ENCODE measurements at regions not wholly inside any gene's neighbourhood (a gene's known extent, or its start where the extent isn't known, plus 50 kb on each side); places are given as distances from the start of the nearest gene placed in this dataset.

GRCh38 chr3:193087336-193087735, 153.7 kb upstream of the PLAAT1 start:
- Histone ChIP-seq H4K20me1 (replicated peaks in 1 of 2; ENCODE audit: control insufficient read depth in 1 of 2, insufficient read depth in 2 of 2, low read length in 2 of 2) (no peaks in the 10 kb centered on the region), H2AFZ (ENCODE audit: low read length) (no peak overlapping the region), H2AK5ac (ENCODE audit: low read depth, low read length) (no peak overlapping the region), H3K4me1 (replicated peaks in 1 of 4; ENCODE audit: control insufficient read depth in 3 of 4, insufficient read depth in 4 of 4, low read length in 3 of 4) (no peaks in the 10 kb centered on the region; a peak in 1 of 7 replicates), H3K18ac (ENCODE audit: extremely low read depth, low read length) (no peak overlapping the region), H3K27me3 (replicated peaks in 1 of 4; ENCODE audit: control insufficient read depth in 3 of 4, extremely low read depth in 1 of 4, insufficient read depth in 3 of 4, low read length in 3 of 4) (no peaks in the 10 kb centered on the region), H4K8ac (ENCODE audit: extremely low read depth, insufficient read depth, low read length) (no peak overlapping the region), H3K79me2 (ENCODE audit: control insufficient read depth in 1 of 2, insufficient read depth in 2 of 2, low read length in 2 of 2) (no peaks in the 10 kb centered on the region), H3K23ac (ENCODE audit: insufficient read length) (no peak overlapping the region), H2BK12ac (ENCODE audit: low read depth, low read length) (no peak overlapping the region), H2BK20ac (ENCODE audit: low read length) (no peak overlapping the region), H3K9ac (replicated peaks in 1 of 4; ENCODE audit: extremely low read depth in 1 of 4, low read depth in 3 of 4, low read length in 3 of 4) (no peak overlapping the region), H3K23me2 (ENCODE audit: low read depth, low read length) (no peaks in the 10 kb centered on the region; the same call in 1 of the 2 replicates), H2BK15ac (ENCODE audit: low read length) (no peak overlapping the region), H3K27ac (ENCODE audit: low read depth, low read length) (no peak overlapping the region), H4K5ac (ENCODE audit: insufficient read length, low read depth, low read length) (no peak overlapping the region), H2BK120ac (replicated peaks; ENCODE audit: low read depth, low read length) (no peak overlapping the region), H3K4ac (replicated peaks; ENCODE audit: insufficient read length, low read depth, low read length) (no peak overlapping the region), H2BK5ac (ENCODE audit: low read depth, low read length) (no peak overlapping the region), H3K14ac (ENCODE audit: insufficient read length) (no peak overlapping the region), H3K79me1 (ENCODE audit: low read depth, low read length) (no peaks in the 10 kb centered on the region), H3K9me3 (ENCODE audit: insufficient read depth in 2 of 2, low read depth in 1 of 2, low read length in 1 of 2) (peaks cover 8% of the 10 kb centered on the region in 2 experiments; a peak in 2 of 4 replicates), H4K91ac (replicated peaks; ENCODE audit: insufficient read length, low read length) (no peak overlapping the region), H3K4me3 (ENCODE audit: extremely low read depth in 1 of 4, insufficient read depth in 2 of 4, low read depth in 3 of 4, low read length in 4 of 4) (no peak overlapping the region), H3K4me2 (ENCODE audit: insufficient read depth in 1 of 2, low read depth in 2 of 2, low read length in 2 of 2) (no peak overlapping the region), H3K36me3 (ENCODE audit: control insufficient read depth in 2 of 4, insufficient read depth in 4 of 4, low read length in 3 of 4) (no peaks in the 10 kb centered on the region), H3K56ac (replicated peaks; ENCODE audit: insufficient read length, low read depth, low read length) (no peak overlapping the region)
- WGBS, 2 experiments (ENCODE audit: extremely low coverage in 1 of 2, insufficient coverage in 1 of 2, insufficient read length in 1 of 2, insufficient replicate concordance in 2 of 2, low coverage in 1 of 2, low lambda C conversion rate in 2 of 2, missing lambda C conversion rate in 1 of 2) = 85% methylated on average over 3 of the region's 3 CpGs; no CpG with 5 or more reads in 1 of the 2 experiments
- POLR2A ChIA-PET (ENCODE audit: partially characterized antibody) = no interaction called here
- DNase-seq (ENCODE audit: low read depth in 1 of 2, low spot score in 2 of 2) (no peak), FAIRE-seq (no peak)
- CTCF ChIA-PET (ENCODE audit: partially characterized antibody) = interaction anchor here (0.7 to 1.2 kb wide), 2 partner anchors 8 to 38 kb away, joined by 3 read pairs; no protein-coding TSS in a partner anchor
- TF ChIP-seq BCL11A (IDR thresholded peaks at IDR 0.05; ENCODE audit: low read depth in 2 of 2, low read length in 2 of 2) (no peak), KDM1A (IDR thresholded peaks at IDR 0.05; ENCODE audit: borderline replicate concordance, low read length) (no peak), SUZ12 (IDR thresholded peaks at IDR 0.05; ENCODE audit: low read length) (no peak), CHD1 (IDR thresholded peaks at IDR 0.05; ENCODE audit: low read depth, low read length) (no peak), SP4 (IDR thresholded peaks at IDR 0.05; ENCODE audit: low read length) (no peak), CEBPB (IDR thresholded peaks at IDR 0.05; ENCODE audit: low read depth, low read length) (no peak), ATF2 (IDR thresholded peaks at IDR 0.05; ENCODE audit: low read length) (no peak), SP2 (IDR thresholded peaks at IDR 0.05; ENCODE audit: low read length) (no peak), SP1 (IDR thresholded peaks at IDR 0.05; ENCODE audit: low read depth, low read length) (no peak), KDM4A (IDR thresholded peaks at IDR 0.05; ENCODE audit: low read depth, low read length, severe bottlenecking) (no peak), POLR2A (IDR thresholded peaks at IDR 0.05; ENCODE audit: control extremely low read depth in 1 of 2, low read depth in 2 of 2, low read length in 2 of 2) (no peak), EP300 (IDR thresholded peaks at IDR 0.05; ENCODE audit: borderline replicate concordance in 1 of 2, low read depth in 2 of 2, low read length in 2 of 2) (no peak), SAP30 (IDR thresholded peaks at IDR 0.05; ENCODE audit: insufficient read depth, insufficient replicate concordance, low read length) (no peak)
